Urothelium cell line (cell line): ENCODE measurements at regions not wholly inside any gene's neighbourhood (a gene's known extent, or its start where the extent isn't known, plus 50 kb on each side); places are given as distances from the start of the nearest gene placed in this dataset.
A peak's percentile ranks its signal among the peaks of the same experiment; 100 is the strongest.

ENCODE experiments used
- DNase-seq: peaks from one replicate; pipeline ENCODE4 v3.0.0; 2011; ENCODE audit warnings: low spot score, mixed read lengths
- FAIRE-seq: peaks from 2 replicates; lab custom pipeline; 2011; peaks lifted over from hg19 to GRCh38; lab: Jason Lieb, UNC

DNA sequence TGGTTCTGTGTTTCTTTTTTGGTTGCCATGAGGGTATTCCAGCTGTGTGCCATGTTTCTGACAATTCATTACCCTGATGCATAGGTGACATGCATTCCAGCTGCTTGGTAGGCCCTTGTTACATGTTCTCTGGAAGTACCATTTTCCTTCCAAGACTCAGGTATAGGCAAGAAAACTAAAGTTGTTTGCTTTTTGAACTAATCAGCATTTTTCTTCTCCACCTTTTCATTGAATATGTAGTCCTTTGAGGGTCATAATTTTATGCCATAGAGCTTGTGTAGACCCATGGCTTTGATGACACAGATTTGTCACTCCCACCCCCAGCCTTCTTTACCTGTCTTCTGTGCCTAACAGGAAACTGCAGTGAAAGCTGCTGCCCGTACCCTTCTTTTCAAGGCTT is 339.2 kb downstream of the MED10 start:
- DNase-seq (no peak), FAIRE-seq (no peak)

DNA sequence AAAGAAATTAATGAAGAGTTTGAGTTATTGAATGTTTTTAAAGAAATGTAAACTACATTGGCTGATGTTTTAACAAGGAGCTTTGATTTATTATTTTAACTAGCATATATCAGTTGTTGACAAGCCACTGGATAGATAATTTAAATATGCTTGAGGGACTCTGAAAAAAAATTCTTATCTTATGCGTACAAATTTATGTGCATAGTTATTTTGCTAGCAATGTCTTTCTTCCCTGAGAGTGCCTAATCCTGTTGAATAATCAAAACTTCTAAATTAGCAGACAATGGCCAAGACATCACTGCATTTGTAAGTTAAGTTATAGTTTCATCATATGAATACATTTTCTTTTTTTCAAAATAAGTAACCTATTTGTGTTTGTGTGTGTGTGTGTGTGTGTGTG is 342.3 kb downstream of the MED10 start:
- FAIRE-seq, result no peak
- no peak for DNase-seq

DNA sequence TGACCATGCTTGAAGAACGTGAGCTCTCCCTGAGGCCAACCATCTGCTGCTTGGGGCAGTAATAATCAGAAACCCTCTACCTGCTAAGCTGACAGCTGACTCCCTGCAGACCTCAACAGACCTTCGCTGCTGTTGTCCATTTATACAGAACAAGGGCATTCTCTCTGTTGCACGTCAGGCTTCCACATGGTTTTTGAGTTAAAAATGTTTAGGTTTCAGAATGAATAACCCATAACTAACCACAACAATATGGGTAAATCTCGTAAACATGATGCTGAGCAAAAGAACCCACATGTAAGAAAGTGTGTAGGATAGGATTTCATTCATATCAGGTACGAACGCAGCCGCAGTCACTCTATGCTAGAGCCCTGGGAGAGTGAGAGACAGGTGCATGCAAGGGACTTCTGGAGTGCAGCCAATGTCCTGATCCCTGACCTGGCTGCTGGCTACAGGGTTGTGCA is 348.5 kb downstream of the MED10 start:
- no peak for DNase-seq
- no peak for FAIRE-seq

DNA sequence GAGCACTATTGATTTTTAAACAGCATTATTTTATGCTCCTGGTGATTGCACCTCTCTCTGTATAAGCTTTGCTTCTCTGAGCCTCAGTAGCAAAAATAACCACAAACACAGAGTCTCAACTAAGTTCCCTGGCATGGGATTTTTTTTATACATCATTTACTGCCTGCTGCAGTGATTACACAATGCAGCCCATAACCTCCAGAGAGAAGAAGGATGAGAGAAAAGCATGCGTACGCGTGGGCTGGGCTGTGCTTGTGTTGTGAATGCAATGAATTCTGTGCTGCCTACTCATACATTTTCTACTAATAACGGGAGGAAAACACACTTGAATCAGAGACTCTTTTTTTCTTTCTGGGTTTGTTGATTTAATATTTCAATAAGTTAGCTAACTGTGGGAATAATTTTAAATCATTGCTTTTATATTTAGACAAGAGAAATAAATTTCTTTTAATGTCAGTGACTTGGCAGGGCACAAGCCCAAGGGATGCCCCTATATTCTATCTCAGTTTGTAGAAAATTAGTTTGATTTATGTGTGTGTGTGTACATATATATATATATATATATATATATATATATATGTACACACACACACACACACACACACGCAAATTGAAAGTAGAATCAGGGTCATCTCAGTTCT is 351.5 kb downstream of the MED10 start:
- no peak for FAIRE-seq
- no peak for DNase-seq

- FAIRE-seq (no peak), DNase-seq (no peak)
Measured at GRCh38 chr5:6019612-6020011, 358.7 kb downstream of the MED10 start.

DNA sequence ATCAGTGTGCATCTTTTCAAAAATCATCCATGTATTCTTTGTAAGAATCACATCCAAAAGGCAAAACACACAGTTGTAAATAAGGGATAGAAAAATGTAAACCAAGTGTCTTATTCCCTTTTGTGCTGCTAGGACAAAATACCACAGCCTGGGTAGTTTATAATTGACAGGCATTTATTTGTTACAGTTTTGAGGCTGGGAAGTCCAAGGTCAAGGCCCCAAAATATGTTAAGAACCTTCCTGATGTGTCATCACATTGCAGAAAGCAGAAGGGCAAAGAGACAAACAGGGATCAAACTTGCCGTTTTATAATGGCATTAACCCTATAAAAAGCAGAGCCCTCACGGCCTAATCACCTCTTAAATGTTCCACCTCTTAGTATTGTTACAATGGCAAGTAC is 364.8 kb downstream of the MED10 start:
- FAIRE-seq, result no peak
- DNase-seq, result no peak

- FAIRE-seq (no peak), DNase-seq (no peak)
Measured at GRCh38 chr5:6011199-6011598, 367.1 kb downstream of the MED10 start.

GRCh38 chr5:6006838-6007314 is 371.5 kb downstream of the MED10 start:
- DNase-seq, result no peak
- peak; percentile 9 for FAIRE-seq

DNA sequence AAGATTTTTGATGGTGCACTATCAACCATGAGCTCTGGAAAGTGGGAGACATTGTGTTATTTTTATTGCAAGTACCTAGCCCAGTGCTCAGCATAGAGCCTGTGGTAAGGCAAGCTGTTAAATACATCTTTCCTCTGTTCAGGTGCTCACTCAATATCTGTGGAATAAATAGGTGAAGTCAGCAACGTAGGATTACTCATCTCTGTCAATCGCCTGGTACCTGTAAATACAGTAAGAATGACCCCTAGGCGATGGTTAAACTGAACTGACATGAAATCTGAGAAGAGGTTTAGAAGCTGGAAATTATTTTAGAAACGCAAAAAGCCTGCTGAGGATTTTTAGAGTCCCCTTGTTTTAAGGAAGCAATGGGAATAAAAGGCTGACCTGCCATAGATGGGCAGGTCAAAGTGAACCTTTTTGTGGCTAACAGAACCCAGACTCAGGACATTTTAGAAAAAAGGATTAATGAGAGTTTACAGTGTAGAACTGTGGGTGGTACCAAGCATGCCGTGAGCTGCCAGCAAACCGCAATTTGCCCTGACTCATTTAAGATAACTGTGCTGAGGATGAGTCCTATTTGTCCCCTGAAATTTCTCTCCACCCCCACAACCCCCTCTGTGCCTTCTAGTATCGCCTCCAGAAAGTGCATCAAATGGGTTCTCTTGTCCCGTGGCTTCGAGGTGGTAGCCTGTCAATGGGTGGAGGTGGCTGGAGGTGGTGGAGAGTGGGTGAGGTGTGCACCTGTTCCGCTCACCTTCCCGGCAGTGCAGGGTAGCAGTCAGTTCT is 375.1 kb downstream of the MED10 start:
- FAIRE-seq (no peak), DNase-seq (peak; percentile 46)

DNA sequence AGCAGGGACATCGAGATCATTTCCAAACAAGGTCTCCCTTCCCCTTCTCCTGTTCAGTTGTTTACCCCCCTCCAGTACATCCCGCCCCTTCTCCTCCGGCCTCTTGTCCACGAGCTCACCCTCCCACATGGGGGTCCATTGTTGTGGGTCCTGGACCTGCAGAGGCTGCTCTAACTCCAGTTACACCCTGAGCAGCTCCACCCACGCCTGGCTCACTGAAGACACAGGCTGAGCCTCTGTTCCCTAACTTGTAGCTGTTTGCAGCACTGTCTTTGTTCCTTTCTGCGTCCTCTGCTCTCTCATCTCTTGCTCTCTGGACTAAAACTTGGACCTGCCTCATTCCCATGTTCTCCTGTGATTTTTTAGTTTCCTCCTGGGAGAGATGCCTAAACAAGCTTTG is 377.5 kb downstream of the MED10 start:
- FAIRE-seq, result no peak
- DNase-seq, result no peak

DNA sequence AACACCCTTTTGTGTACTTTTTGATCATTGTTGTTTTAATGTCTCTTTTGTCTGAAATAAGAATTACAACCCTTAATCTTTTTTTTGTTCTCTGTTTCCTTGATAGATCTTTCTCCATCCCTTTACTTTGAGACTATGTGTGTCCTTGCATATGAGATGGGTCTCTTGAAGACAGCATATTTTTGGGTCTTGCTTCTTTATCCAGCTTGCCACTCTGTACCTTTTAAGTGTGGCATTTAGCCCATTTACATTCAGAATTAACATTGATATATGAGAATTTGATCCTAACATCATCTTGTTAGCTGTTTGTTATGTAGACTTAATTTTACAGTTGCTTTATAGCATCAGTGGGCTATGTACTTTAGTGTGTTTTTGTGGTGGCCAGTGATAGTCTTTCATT is 382.5 kb downstream of the MED10 start:
- FAIRE-seq, result no peak

DNA sequence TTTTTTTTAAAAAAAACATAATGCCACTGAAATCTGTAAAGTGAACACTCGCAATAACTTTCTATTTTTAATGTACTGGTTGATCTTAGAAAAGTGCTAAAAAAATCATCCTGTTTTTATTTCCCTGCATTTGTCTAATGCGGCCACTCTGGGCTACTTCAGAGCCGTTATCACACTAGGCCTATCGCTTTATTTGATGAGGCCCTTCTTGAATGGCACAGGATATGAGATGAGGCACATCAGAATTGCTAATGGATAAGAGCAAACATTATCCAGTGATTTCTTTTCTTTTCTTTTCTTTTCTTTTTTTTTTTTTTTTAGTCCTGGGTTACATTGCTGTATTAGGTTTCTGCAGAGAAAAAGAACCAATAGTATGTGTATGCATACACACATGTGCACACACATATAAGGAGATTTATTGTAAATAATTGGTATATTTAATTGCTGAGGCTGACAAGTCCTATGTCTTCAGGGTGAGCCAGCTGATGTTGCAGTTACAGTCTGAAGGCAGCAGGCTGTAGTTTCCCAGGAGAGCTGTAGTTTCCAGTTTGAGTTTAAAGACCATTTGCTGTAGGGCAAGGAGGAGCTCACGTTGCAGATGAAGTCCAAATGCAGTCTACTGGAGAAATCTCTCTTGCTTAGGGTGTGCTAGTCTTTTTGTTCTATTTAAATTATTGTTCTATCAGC is 391.7 kb downstream of the MED10 start:
- FAIRE-seq, result no peak

More for the DNA sequence above, 382.5 kb downstream of the MED10 start:
- no peak for DNase-seq

GRCh38 chr5:5985332-5985731 is 393.0 kb downstream of the MED10 start:
- DNase-seq, result no peak
- no peak for FAIRE-seq

More for the DNA sequence above, 391.7 kb downstream of the MED10 start:
- no peak for DNase-seq

DNA sequence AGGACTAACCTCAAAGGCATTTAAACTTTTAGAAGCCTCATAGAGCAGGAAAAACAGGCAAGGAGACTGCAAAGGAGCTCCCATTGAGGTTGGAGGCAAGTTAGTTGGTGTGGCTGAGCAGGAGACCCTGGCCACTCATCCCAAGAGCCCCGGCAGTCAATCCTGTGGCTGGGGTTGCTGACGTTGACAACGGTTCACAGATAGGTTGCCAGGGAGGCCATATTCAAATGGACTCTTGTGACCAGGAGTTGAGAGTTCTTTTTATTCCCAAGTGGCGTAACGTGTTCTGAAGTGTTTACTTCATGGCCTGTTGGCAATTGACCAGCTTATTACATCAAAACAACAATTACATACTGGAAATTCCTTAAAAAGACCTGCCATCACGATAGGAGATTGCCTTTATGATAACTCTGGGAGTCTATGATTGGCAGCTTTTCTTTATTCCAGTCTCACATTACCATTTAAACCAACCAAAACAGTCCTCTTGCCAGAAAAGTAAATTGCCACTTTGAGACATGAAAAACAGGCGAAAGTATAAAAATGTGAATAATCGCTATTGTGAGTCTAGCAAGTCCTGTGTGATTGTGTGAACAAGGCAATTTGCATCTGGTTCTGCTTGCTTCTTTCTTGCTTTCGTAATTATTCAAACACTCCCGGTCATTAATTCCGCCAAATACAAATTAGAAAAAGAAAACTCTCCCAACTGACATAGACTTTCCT is 394.9 kb downstream of the MED10 start:
- DNase-seq (no peak), FAIRE-seq (no peak)

- no peak for FAIRE-seq
Measured at GRCh38 chr5:5981562-5981961, 396.8 kb downstream of the MED10 start.

GRCh38 chr5:5980538-5980895 is 397.8 kb downstream of the MED10 start:
- DNase-seq (no peak), FAIRE-seq (no peak)

More at GRCh38 chr5:5981562-5981961, 396.8 kb downstream of the MED10 start:
- no peak for DNase-seq

- no peak for DNase-seq
- no peak for FAIRE-seq
Measured at GRCh38 chr5:5979761-5980537, 398.4 kb downstream of the MED10 start.

- FAIRE-seq, result no peak
- peak; percentile 49 for DNase-seq
Measured at GRCh38 chr5:5979377-5979760, 399.0 kb downstream of the MED10 start.

DNA sequence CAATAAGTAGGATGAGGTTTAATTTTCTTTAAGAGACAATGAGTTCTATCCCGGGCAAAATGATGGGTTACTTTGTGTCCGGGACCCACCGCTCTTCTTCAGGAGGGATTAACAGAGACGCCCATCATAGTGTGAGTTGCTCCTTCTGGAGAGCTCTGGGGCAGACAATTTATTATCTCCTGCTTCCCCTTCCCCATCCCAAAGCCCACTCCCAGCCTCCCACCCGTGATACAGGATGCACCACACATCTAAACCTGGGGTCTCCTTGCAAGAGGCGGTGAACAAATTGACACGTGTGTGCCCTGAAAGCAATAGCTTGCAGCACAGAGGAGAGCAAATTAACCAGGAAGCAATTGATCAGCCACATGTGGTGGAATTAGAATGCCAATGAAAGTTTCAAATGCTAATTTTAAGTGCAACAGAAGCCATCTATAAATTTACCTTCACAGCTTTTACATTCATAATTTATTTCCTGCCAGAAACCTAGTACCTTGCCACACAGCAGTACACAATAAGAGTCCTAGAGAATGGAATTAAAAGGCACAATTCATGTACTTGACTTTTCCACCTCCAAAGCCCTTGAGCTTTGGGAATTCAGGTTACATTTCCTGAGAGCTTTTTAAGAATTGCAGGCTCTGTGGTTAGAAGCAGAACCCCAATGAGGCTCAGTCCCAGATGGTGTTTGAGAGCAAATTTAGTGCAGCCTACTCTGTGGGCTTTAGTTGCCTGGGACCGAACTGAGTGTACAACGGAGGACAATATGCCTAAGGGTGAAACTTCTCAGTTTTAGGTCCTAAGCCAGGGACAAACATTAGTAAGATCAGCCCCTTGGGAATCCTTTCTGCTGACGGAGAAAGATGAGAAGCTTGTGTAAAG is 399.6 kb downstream of the MED10 start:
- DNase-seq (no peak), FAIRE-seq (no peak)
